Lower lobe of right lung (tissue), 2 donors: ENCODE measurements at regions not wholly inside any gene's neighbourhood (a gene's known extent, or its start where the extent isn't known, plus 50 kb on each side); places are given as distances from the start of the nearest gene placed in this dataset.

Experiments used
- ATAC-seq, 2 donors: fragments of 200-7000 bp; cut with Tn5 transposase; one replicate each; pipeline ENCODE4 v1.9.1; 2020 to 2022; ENCODE audit warnings: mild to moderate bottlenecking in 2 of 2, moderate library complexity in 2 of 2
- DNase-seq: peaks from one replicate; pipeline ENCODE4 v3.0.0-alpha.2; 2020
- H3K27ac ChIP-seq: fragments of 200-600 bp; one replicate; pipeline ENCODE4 v1.8.0; 2022
- H3K27me3 ChIP-seq: fragments of 200-600 bp; one replicate; pipeline ENCODE4 v1.8.0; 2022; ENCODE audit warnings: low read depth
- H3K36me3 ChIP-seq: fragments of 200-600 bp; one replicate; pipeline ENCODE4 v1.8.0; 2022; ENCODE audit warnings: mild to moderate bottlenecking
- H3K4me1 ChIP-seq: fragments of 200-600 bp; one replicate; pipeline ENCODE4 v1.8.0; 2022
- H3K4me3 ChIP-seq: fragments of 200-600 bp; one replicate; pipeline ENCODE4 v1.8.0; 2022; ENCODE audit warnings: mild to moderate bottlenecking
- H3K9me3 ChIP-seq: fragments of 200-600 bp; one replicate; pipeline ENCODE4 v1.8.0; 2022
- intact Hi-C: fragments of 100-400 bp; cut with DNase I; formaldehyde crosslinking; loops from one replicate; pipeline ENCODE4 v1.11.0; 2022
- TF ChIP-seq, protein P1 (sequence below): fragments of 200-600 bp; IDR thresholded peaks from one replicate; pipeline ENCODE4 v1.8.0; 2022; ENCODE audit warnings: antibody characterized with exemption, mild to moderate bottlenecking
- donor health status: DM: no; HTN: yes; CAD: no; lungs with severe emphysema.

DNA sequence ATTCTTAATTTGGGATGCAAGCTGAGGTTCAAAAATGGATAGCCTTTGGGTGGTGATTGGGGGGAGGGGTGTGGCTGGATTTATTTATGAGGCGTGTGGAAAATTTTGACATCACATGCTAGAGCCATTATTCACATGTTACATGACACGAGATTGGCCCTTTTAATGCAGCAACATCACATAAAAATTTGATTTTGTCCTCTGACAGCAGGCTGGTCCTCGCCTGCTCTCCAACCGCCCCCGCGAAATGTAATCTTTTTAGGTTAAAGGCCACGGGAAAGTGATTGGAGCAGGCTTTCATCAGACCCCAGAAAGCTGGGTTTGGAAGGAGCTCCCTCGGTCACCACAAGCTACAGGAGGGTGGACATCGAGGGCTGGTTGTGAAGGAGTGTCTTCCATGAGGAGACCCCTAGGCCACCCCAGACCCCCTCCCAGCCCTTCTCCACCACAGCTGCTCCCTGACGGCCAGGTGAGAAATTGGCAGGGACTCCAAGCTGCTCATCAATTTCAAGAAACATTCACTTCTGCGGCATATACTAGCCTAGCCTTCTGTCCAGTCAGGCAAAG lies 502.7 kb upstream of the PSMD7 start:
- Histone ChIP-seq H3K9me3 (no peaks in the 10 kb centered on the region), H3K27ac (no peak overlapping the region), H3K27me3 (no peaks in the 10 kb centered on the region), H3K4me1 (no peaks in the 10 kb centered on the region), H3K36me3 (no peaks in the 10 kb centered on the region), H3K4me3 (no peak overlapping the region)
- intact Hi-C loops: no loop called here
- ATAC-seq: peak in 1 of 2 donors; percentile 11
- DNase-seq: no peak
- TF ChIP-seq, protein P1, sequence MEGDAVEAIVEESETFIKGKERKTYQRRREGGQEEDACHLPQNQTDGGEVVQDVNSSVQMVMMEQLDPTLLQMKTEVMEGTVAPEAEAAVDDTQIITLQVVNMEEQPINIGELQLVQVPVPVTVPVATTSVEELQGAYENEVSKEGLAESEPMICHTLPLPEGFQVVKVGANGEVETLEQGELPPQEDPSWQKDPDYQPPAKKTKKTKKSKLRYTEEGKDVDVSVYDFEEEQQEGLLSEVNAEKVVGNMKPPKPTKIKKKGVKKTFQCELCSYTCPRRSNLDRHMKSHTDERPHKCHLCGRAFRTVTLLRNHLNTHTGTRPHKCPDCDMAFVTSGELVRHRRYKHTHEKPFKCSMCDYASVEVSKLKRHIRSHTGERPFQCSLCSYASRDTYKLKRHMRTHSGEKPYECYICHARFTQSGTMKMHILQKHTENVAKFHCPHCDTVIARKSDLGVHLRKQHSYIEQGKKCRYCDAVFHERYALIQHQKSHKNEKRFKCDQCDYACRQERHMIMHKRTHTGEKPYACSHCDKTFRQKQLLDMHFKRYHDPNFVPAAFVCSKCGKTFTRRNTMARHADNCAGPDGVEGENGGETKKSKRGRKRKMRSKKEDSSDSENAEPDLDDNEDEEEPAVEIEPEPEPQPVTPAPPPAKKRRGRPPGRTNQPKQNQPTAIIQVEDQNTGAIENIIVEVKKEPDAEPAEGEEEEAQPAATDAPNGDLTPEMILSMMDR: no peak

DNA sequence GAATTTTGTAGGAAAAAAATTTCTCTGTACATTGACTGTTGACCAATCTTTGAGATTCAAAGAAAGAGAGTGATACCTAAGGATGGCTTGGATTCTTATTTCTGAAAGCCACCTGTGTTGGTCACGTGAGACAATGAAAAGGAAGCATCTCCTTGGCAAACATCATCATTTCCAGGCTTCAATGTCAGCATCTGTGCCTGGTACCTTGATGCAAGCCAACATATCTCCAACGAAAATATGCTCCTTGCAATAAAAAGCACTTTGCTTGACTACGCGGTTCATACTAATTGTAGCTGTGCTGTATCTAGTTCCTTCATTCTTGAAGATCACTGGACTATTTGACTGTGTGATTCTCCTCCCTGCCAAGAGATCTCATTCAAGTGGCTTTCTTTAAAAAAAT lies 503.4 kb upstream of the PSMD7 start:
- H3K27me3 ChIP-seq: no peaks in the 10 kb centered on the region
- no peak overlapping the region for H3K4me3 ChIP-seq
- no peak for DNase-seq
- TF ChIP-seq, protein P1: no peak
- H3K27ac ChIP-seq: no peak overlapping the region
- no peaks in the 10 kb centered on the region for H3K9me3 ChIP-seq
- intact Hi-C loops: no loop called here
- H3K36me3 ChIP-seq: no peaks in the 10 kb centered on the region
- no peak for ATAC-seq
- H3K4me1 ChIP-seq: no peaks in the 10 kb centered on the region

DNA sequence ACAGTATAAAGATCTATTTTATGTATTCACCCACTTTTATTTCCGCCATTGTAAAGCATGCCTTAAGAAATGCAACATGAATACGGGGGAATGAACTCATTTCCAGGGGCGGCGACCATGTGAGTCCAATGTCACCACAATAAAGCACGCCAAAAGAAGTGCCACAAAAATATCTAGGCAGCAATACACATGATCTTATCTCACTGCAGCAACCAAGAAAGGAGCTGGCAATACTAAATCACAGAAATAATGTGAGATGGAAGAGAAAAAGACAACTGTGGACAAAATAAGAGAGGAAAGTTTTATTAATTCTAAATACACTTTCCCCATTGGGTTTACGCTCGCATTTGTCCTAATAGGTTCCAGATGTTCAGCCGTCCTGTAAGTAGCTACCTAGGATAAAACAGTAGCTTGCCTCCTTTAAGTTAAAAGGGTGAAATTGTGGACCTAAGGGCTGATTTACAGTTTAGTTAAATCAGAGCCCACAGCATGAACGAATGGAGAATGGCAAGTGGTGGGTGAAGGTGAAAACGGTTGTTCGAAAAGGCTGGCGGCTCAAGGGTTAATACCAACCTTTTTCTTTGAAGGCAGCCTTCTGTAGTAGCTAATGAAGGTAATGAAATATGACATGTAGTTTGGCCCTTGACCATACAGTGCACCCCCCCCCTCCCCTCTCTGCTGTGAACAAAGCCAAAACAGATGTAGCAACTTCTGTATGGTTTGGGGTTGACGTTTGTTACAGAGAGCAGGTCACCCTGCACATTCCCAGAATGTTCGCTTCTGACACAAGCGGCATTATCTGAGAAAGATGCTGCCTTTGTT lies 504.2 kb upstream of the PSMD7 start:
- TF ChIP-seq, protein P1: no peak
- DNase-seq (no peak), ATAC-seq (no peak)
- Histone ChIP-seq H3K27ac (no peak overlapping the region), H3K27me3 (no peaks in the 10 kb centered on the region), H3K36me3 (no peaks in the 10 kb centered on the region), H3K4me1 (no peaks in the 10 kb centered on the region), H3K4me3 (no peak overlapping the region), H3K9me3 (no peaks in the 10 kb centered on the region)
- intact Hi-C loops: no loop called here

DNA sequence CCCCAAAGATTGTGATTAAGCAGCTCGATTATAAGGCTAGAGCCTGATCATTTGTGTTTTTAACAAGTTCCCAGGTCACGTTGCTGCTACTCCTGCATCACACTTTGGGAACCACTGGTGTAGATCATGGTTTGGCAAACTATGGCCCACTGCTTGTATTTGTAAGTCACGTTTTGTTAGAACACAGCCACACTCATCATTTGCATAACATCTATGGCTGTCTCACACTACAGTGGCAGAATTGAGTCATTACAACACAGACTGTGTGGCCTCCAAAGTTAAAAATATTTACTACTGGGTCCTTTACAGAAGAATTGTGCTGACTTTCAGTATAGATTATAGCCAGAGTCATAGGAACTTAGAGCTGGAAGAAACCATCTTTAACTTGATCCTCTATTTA lies 515.3 kb upstream of the PSMD7 start:
- TF ChIP-seq, protein P1: no peak
- no peaks in the 10 kb centered on the region for H3K27me3 ChIP-seq
- H3K36me3 ChIP-seq: no peaks in the 10 kb centered on the region
- no peaks in the 10 kb centered on the region for H3K9me3 ChIP-seq
- ATAC-seq: no peak
- no peak for DNase-seq
- intact Hi-C loops: no loop called here
- H3K4me3 ChIP-seq: no peak overlapping the region
- no peak overlapping the region for H3K27ac ChIP-seq
- H3K4me1 ChIP-seq: no peaks in the 10 kb centered on the region

DNA sequence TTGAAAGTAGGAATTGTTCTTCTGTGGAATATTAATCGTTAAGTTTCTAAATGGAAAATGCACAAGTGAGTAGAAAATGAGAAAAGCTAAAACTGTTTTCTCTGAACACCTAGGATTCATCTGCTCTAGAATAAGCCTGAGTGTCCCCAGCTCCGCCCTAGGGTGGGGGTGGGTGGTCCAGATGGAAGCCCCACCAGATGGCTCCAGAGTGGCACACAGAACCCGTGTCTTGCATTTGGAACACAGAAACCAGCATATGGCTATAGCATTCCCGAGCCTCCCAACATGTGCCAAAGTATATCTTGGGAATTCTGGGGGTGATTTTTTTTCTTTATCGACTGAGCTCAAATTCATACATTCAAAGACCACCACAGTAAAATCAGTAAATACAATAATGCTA lies 517.7 kb upstream of the PSMD7 start:
- H3K4me3 ChIP-seq: no peak overlapping the region
- H3K27ac ChIP-seq: no peak overlapping the region
- DNase-seq (no peak), ATAC-seq (no peak)
- intact Hi-C loops: no loop called here
- no peaks in the 10 kb centered on the region for H3K4me1 ChIP-seq
- no peaks in the 10 kb centered on the region for H3K9me3 ChIP-seq
- TF ChIP-seq, protein P1: no peak
- no peaks in the 10 kb centered on the region for H3K27me3 ChIP-seq
- H3K36me3 ChIP-seq: no peaks in the 10 kb centered on the region
